ENCODE measurements at regions not wholly inside any gene's neighbourhood (a gene's known extent, or its start where the extent isn't known, plus 50 kb on each side); places are given as distances from the start of the nearest gene placed in this dataset.

- no peak overlapping the region for H3K4me3 ChIP-seq
- H3K9me3 ChIP-seq: no peaks in the 10 kb centered on the region
- DNase-seq: no peak
- H3K27me3 ChIP-seq: no peaks in the 10 kb centered on the region
- H3K36me3 ChIP-seq: no peaks in the 10 kb centered on the region
- no peak for TF ChIP-seq CTCF (IDR thresholded peaks at IDR 0.05 in 4 of 5, conservative IDR thresholded peaks at IDR 0.05 in 1 of 5)
- no peaks in the 10 kb centered on the region for H3K4me1 ChIP-seq
- in situ Hi-C loops (cut with MboI; ENCODE audit: low sequenced_read_pairs in 4 of 4) (no loop called here), intact Hi-C loops (cut with DNase I; ENCODE audit: low total_unique reads) (no loop called here)
- ATAC-seq: no peak
- no peak overlapping the region for H3K27ac ChIP-seq
Observed at GRCh38 chr10:62734781-62735463, 69.6 kb upstream of the ADO start.

GRCh38 chr10:62735464-62736167 is 68.9 kb upstream of the ADO start:
- in situ Hi-C loops (cut with MboI; ENCODE audit: low sequenced_read_pairs in 4 of 4) (no loop called here), intact Hi-C loops (cut with DNase I; ENCODE audit: low total_unique reads) (no loop called here)
- DNase-seq: no peak
- Histone ChIP-seq H3K9me3 (no peaks in the 10 kb centered on the region), H3K36me3 (no peaks in the 10 kb centered on the region), H3K27ac (no peak overlapping the region), H3K4me1 (no peaks in the 10 kb centered on the region), H3K27me3 (no peaks in the 10 kb centered on the region), H3K4me3 (no peak overlapping the region)
- ATAC-seq: no peak
- no peak for TF ChIP-seq POLR2A (IDR thresholded peaks at IDR 0.05)
- TF ChIP-seq CTCF (IDR thresholded peaks at IDR 0.05 in 4 of 5, conservative IDR thresholded peaks at IDR 0.05 in 1 of 5): no peak

GRCh38 chr10:62736168-62736546 is 68.4 kb upstream of the ADO start:
- H3K4me3 ChIP-seq: no peak overlapping the region
- no peaks in the 10 kb centered on the region for H3K36me3 ChIP-seq
- no peak for TF ChIP-seq POLR2A (IDR thresholded peaks at IDR 0.05)
- no peak for TF ChIP-seq CTCF (IDR thresholded peaks at IDR 0.05 in 4 of 5, conservative IDR thresholded peaks at IDR 0.05 in 1 of 5)
- no peak for ATAC-seq
- intact Hi-C loops (cut with DNase I; ENCODE audit: low total_unique reads): no loop called here
- no peaks in the 10 kb centered on the region for H3K27me3 ChIP-seq
- in situ Hi-C loops (cut with MboI; ENCODE audit: low sequenced_read_pairs in 4 of 4): no loop called here
- H3K27ac ChIP-seq: no peak overlapping the region
- H3K9me3 ChIP-seq: no peaks in the 10 kb centered on the region
- no peaks in the 10 kb centered on the region for H3K4me1 ChIP-seq
- DNase-seq: no peak

GRCh38 chr10:62738916-62739315 is 65.6 kb upstream of the ADO start:
- ATAC-seq (no peak), DNase-seq (no peak)
- TF ChIP-seq POLR2A (IDR thresholded peaks at IDR 0.05): no peak
- TF ChIP-seq CTCF (IDR thresholded peaks at IDR 0.05 in 4 of 5, conservative IDR thresholded peaks at IDR 0.05 in 1 of 5): no peak
- H3K27ac ChIP-seq: no peak overlapping the region
- H3K4me3 ChIP-seq: no peak overlapping the region
- no peaks in the 10 kb centered on the region for H3K4me1 ChIP-seq
- intact Hi-C loops (cut with DNase I; ENCODE audit: low total_unique reads) (no loop called here), in situ Hi-C loops (cut with MboI; ENCODE audit: low sequenced_read_pairs in 4 of 4) (no loop called here)
- no peaks in the 10 kb centered on the region for H3K36me3 ChIP-seq
- H3K27me3 ChIP-seq: no peaks in the 10 kb centered on the region
- no peaks in the 10 kb centered on the region for H3K9me3 ChIP-seq

All from gastrocnemius medialis (tissue), 4 donors.